Ectodermal cell (in vitro differentiated cells): ENCODE measurements at regions not wholly inside any gene's neighbourhood (a gene's known extent, or its start where the extent isn't known, plus 50 kb on each side); places are given as distances from the start of the nearest gene placed in this dataset.
"Not testable (repeated sequence)": the region's sequence is repeated elsewhere in the genome, so short reads cannot be mapped to it uniquely, and the experiment has no call there.

Experiments used
- H3K27ac ChIP-seq: 2 replicates; pipeline ENCODE4 v1.7.0; 2013; ENCODE audit warnings: mild to moderate bottlenecking, low read depth, low read length; ENCODE audit not compliant: insufficient read depth, poor library complexity, severe bottlenecking
- H3K27me3 ChIP-seq: 2 replicates; pipeline ENCODE4 v1.7.0; 2013; ENCODE audit warnings: mild to moderate bottlenecking, low read length; ENCODE audit not compliant: insufficient read depth, control insufficient read depth, poor library complexity, severe bottlenecking
- H3K36me3 ChIP-seq: one replicate; pipeline ENCODE4 v1.7.0; 2013; ENCODE audit warnings: low read length; ENCODE audit not compliant: control insufficient read depth, insufficient read depth
- H3K4me1 ChIP-seq: one replicate; pipeline ENCODE4 v1.7.0; 2013; ENCODE audit warnings: low read length; ENCODE audit not compliant: control insufficient read depth, insufficient read depth
- H3K4me3 ChIP-seq: 2 replicates; pipeline ENCODE4 v1.7.0; 2013; ENCODE audit warnings: low read depth, low read length, control low read depth; ENCODE audit not compliant: insufficient read depth
- H3K9me3 ChIP-seq: 2 replicates; pipeline ENCODE4 v1.7.0; 2013; ENCODE audit warnings: mild to moderate bottlenecking, low read length, moderate library complexity; ENCODE audit not compliant: control insufficient read depth
- WGBS, 2 experiments: methylation state at CpG; one replicate each; pipeline ENCODE4 v1.1.7; 2013; ENCODE audit warnings: missing lambda C conversion rate in 2 of 2; 5-methylcytosine and 5-hydroxymethylcytosine counted together

- not testable (repeated sequence) for H3K4me3 ChIP-seq, H3K27ac ChIP-seq, H3K36me3 ChIP-seq, H3K9me3 ChIP-seq, H3K4me1 ChIP-seq, H3K27me3 ChIP-seq
- WGBS, 2 experiments, result 94 to 96% methylated on average over 2 of the region's 2 CpGs
These were observed 82.4 kb upstream of the B3GAT1 start for GRCh38 chr11:134494395-134494794.

GRCh38 chr11:134492411-134492810 is 80.4 kb upstream of the B3GAT1 start:
- H3K27ac ChIP-seq, H3K4me1 ChIP-seq, H3K36me3 ChIP-seq, H3K27me3 ChIP-seq, H3K9me3 ChIP-seq, H3K4me3 ChIP-seq: not testable (repeated sequence)
- WGBS, 2 experiments, result 91 to 100% methylated on average over 2 of the region's 2 CpGs

- Histone ChIP-seq H3K27ac (no peak overlapping the region), H3K4me3 (no peak overlapping the region), H3K27me3 (no peaks in the 10 kb centered on the region), H3K36me3 (no peaks in the 10 kb centered on the region), H3K9me3 (no peaks in the 10 kb centered on the region), H3K4me1 (no peaks in the 10 kb centered on the region)
- WGBS, 2 experiments, result 74 to 75% methylated on average over 5 of the region's 5 CpGs
These were observed 77.7 kb upstream of the B3GAT1 start for GRCh38 chr11:134489728-134490127.

- 88 to 91% methylated on average over 9 of the region's 9 CpGs for WGBS, 2 experiments
- Histone ChIP-seq H3K4me3 (no peak overlapping the region), H3K4me1 (no peaks in the 10 kb centered on the region), H3K27me3 (no peaks in the 10 kb centered on the region), H3K9me3 (no peaks in the 10 kb centered on the region), H3K27ac (no peak overlapping the region), H3K36me3 (no peaks in the 10 kb centered on the region)
These were observed 76.9 kb upstream of the B3GAT1 start for GRCh38 chr11:134488913-134489312.

DNA sequence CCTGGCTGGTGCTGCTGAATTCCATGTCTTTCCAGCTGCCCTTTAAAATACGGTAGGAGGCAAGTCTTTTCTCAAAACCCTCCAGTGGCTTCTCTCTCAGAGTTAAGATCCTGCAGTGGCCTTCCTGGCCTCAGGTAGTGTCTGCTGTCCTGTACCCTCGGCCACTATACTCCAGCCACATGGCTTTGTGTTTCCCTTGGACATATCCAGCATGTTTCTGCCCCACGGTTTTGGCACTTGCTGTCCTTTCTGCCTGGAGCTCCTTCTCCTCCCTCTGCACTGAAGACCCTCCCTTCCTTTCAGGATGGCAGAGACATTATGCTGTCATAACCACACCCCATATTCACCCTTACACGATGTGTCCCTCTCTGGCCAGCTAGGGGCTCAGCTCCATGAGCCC is 76.5 kb upstream of the B3GAT1 start:
- Histone ChIP-seq H3K36me3 (no peaks in the 10 kb centered on the region), H3K4me3 (no peak overlapping the region), H3K4me1 (no peaks in the 10 kb centered on the region), H3K27me3 (no peaks in the 10 kb centered on the region), H3K27ac (no peak overlapping the region), H3K9me3 (no peaks in the 10 kb centered on the region)
- 86 to 92% methylated on average over 4 of the region's 4 CpGs for WGBS, 2 experiments

- no peaks in the 10 kb centered on the region for H3K9me3 ChIP-seq
- WGBS, 2 experiments, result 77% methylated on average over 3 of the region's 3 CpGs
- H3K27me3 ChIP-seq, result no peaks in the 10 kb centered on the region
- H3K27ac ChIP-seq, result no peak overlapping the region
- no peaks in the 10 kb centered on the region for H3K4me1 ChIP-seq
- H3K4me3 ChIP-seq, result no peak overlapping the region
- no peaks in the 10 kb centered on the region for H3K36me3 ChIP-seq
These were observed 75.7 kb upstream of the B3GAT1 start for GRCh38 chr11:134487696-134488095.

GRCh38 chr11:134486704-134487103 is 74.7 kb upstream of the B3GAT1 start:
- Histone ChIP-seq H3K4me3 (no peak overlapping the region), H3K36me3 (no peaks in the 10 kb centered on the region), H3K27me3 (no peaks in the 10 kb centered on the region), H3K4me1 (no peaks in the 10 kb centered on the region), H3K27ac (no peak overlapping the region), H3K9me3 (no peaks in the 10 kb centered on the region)
- WGBS, 2 experiments, result 86 to 88% methylated on average over 6 of the region's 6 CpGs

DNA sequence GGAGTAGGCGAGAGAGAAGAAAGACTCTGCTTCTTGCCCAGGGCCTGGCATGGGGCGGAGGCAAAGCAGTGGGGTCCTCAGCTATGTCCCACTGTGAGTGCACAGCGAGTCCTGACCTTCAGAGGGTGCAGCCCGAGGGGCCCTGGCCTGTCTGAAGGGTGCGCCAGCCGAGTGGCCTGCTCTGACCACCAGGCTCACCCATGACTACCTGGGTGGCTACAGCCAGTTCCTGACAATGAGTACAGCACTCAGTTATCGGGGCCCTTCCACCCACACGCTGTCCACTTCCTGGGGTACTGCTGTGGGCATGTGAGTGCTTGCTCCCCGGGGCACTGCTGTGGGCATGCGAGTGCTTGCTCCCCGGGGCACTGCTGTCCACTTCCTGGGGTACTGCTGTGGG is 74.1 kb upstream of the B3GAT1 start:
- no peaks in the 10 kb centered on the region for H3K36me3 ChIP-seq
- no peaks in the 10 kb centered on the region for H3K9me3 ChIP-seq
- no peaks in the 10 kb centered on the region for H3K27me3 ChIP-seq
- 91 to 93% methylated on average over 11 of the region's 11 CpGs for WGBS, 2 experiments
- H3K4me3 ChIP-seq, result no peak overlapping the region
- H3K27ac ChIP-seq, result no peak overlapping the region
- no peaks in the 10 kb centered on the region for H3K4me1 ChIP-seq

- no peaks in the 10 kb centered on the region for H3K9me3 ChIP-seq
- no peak overlapping the region for H3K27ac ChIP-seq
- no peaks in the 10 kb centered on the region for H3K36me3 ChIP-seq
- H3K4me1 ChIP-seq, result no peaks in the 10 kb centered on the region
- no peak overlapping the region for H3K4me3 ChIP-seq
- 89 to 94% methylated on average over 5 of the region's 5 CpGs for WGBS, 2 experiments
- no peaks in the 10 kb centered on the region for H3K27me3 ChIP-seq
These were observed 73.3 kb upstream of the B3GAT1 start for GRCh38 chr11:134485316-134485715.

DNA sequence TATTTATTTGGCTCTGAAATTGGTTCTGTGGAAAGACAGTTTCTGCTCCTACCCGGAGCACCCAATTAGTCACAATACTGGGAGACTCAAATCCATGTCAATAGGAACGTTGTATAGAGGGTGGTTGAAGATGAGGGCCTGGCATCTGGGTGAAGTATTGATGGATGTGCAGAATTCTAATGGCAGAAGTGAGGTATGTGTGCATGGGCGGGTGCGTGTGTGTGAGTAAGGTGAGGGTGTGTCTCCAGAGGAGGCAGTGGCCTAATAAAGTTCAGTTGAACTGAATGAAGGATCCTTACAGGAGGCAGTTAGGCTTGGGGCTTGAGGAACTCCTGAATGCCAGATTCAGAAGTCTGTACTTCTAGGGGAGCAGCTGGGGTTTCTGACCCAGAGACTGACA is 71.8 kb upstream of the B3GAT1 start:
- H3K36me3 ChIP-seq, result no peaks in the 10 kb centered on the region
- WGBS, 2 experiments, result 90 to 95% methylated on average over 4 of the region's 4 CpGs
- H3K4me1 ChIP-seq, result no peaks in the 10 kb centered on the region
- H3K4me3 ChIP-seq, result no peak overlapping the region
- no peak overlapping the region for H3K27ac ChIP-seq
- no peaks in the 10 kb centered on the region for H3K9me3 ChIP-seq
- no peaks in the 10 kb centered on the region for H3K27me3 ChIP-seq

- 93 to 94% methylated on average over 14 of the region's 14 CpGs for WGBS, 2 experiments
- Histone ChIP-seq H3K4me3 (no peak overlapping the region), H3K4me1 (no peaks in the 10 kb centered on the region), H3K9me3 (no peaks in the 10 kb centered on the region), H3K36me3 (no peaks in the 10 kb centered on the region), H3K27ac (no peak overlapping the region), H3K27me3 (no peaks in the 10 kb centered on the region)
These were observed 71.2 kb upstream of the B3GAT1 start for GRCh38 chr11:134483291-134483690.
